Caco-2 (cell line): ENCODE measurements at regions not wholly inside any gene's neighbourhood (a gene's known extent, or its start where the extent isn't known, plus 50 kb on each side); places are given as distances from the start of the nearest gene placed in this dataset.

Source experiments
- BruUV-seq: library from RNA; stranded (reverse); fragments of 400-500 nt; replicated peaks from 2 replicates; lab custom pipeline; 2021; lab: Mats Ljungman, UMichigan
- CTCF ChIA-PET: fragments of 300-600 bp; sonication (Branson Sonifier 250); formaldehyde crosslinking; loops from one replicate; lab custom pipeline; 2022; ENCODE audit warnings: antibody characterized with exemption; lab: Charles Lee
- POLR2A ChIA-PET: fragments of 300-600 bp; sonication (Branson Sonifier 250); formaldehyde crosslinking; loops from one replicate; lab custom pipeline; 2022; ENCODE audit warnings: antibody characterized with exemption; lab: Charles Lee
- DNase-seq, 2 experiments: peaks; one replicate each; pipeline versions ENCODE4 v3.0.0 to v3.0.0-alpha.2; 2020 to 2022
- H3K27me3 ChIP-seq: replicated peaks from 2 replicates; pipeline ENCODE4 v1.6.0; 2011; ENCODE audit warnings: low read length; ENCODE audit not compliant: control insufficient read depth, insufficient read depth
- H3K36me3 ChIP-seq: 2 replicates; pipeline ENCODE4 v1.5.1; 2011; ENCODE audit warnings: low read length; ENCODE audit not compliant: control insufficient read depth, insufficient read depth
- H3K4me1 ChIP-seq: fragments of 250-450 bp; sonication (Bioruptor Pico); 2 replicates; pipeline ENCODE4 v1.5.1; 2020; ENCODE audit warnings: mild to moderate bottlenecking
- H3K4me3 ChIP-seq: 2 replicates; pipeline ENCODE4 v1.5.1; 2011; ENCODE audit warnings: low read depth, mild to moderate bottlenecking, control low read depth, low read length
- H3K9me3 ChIP-seq: fragments of 250-450 bp; sonication (Bioruptor Pico); 2 replicates; pipeline ENCODE4 v1.5.1; 2020; ENCODE audit warnings: mild to moderate bottlenecking, moderate library complexity
- H3K27ac Mint-ChIP-seq: one replicate; pipeline ENCODE4 v1.8.0; 2022; ENCODE audit warnings: mixed read lengths; ENCODE audit not compliant: unreplicated experiment
- H3K27me3 Mint-ChIP-seq: one replicate; pipeline ENCODE4 v1.8.0; 2022; ENCODE audit warnings: mixed read lengths; ENCODE audit not compliant: insufficient read depth, unreplicated experiment
- H3K36me3 Mint-ChIP-seq: one replicate; pipeline ENCODE4 v1.8.0; 2022; ENCODE audit warnings: mild to moderate bottlenecking, mixed read lengths; ENCODE audit not compliant: insufficient read depth, unreplicated experiment
- H3K4me1 Mint-ChIP-seq: one replicate; pipeline ENCODE4 v1.8.0; 2022; ENCODE audit warnings: low read depth, mixed read lengths; ENCODE audit not compliant: unreplicated experiment
- H3K4me3 Mint-ChIP-seq: one replicate; pipeline ENCODE4 v1.8.0; 2022; ENCODE audit warnings: mild to moderate bottlenecking, moderate library complexity, mixed read lengths; ENCODE audit not compliant: unreplicated experiment
- H3K9me3 Mint-ChIP-seq: one replicate; pipeline ENCODE4 v1.8.0; 2022; ENCODE audit warnings: mixed read lengths; ENCODE audit not compliant: unreplicated experiment
- CTCF ChIP-seq, 2 experiments: fragments of 200-600 bp in 1 of 2; IDR thresholded peaks; 1 replicate in 1 of 2; 2 replicates in 1 of 2; pipeline versions ENCODE4 v1.5.1 to v1.8.0; 2011 to 2022; ENCODE audit warnings: antibody characterized with exemption in 1 of 2, control low read depth in 1 of 2, inconsistent platforms in 1 of 2, low read depth in 1 of 2, low read length in 1 of 2, mild to moderate bottlenecking in 1 of 2, moderate library complexity in 1 of 2; ENCODE audit not compliant: insufficient read depth in 1 of 2, severe bottlenecking in 1 of 2, unreplicated experiment in 1 of 2
- intact Hi-C: fragments of 100-400 bp; cut with micrococcal nuclease; formaldehyde crosslinking; loops from one replicate; pipeline ENCODE4 v1.10.0; 2022; ENCODE audit not compliant: unreplicated experiment

GRCh38 chr18:78292618-78293380 lies 686.8 kb upstream of the SALL3 start:
- no peaks in the 10 kb centered on the region for H3K9me3 ChIP-seq
- H3K4me1 ChIP-seq: no peaks in the 10 kb centered on the region
- ChIA-PET CTCF (no interaction called here), POLR2A (no interaction called here)
- Mint-ChIP-seq H3K9me3 (no peaks in the 10 kb centered on the region), H3K27ac (no peak overlapping the region), H3K4me3 (no peak overlapping the region), H3K27me3 (peaks cover 5% of the 10 kb centered on the region), H3K4me1 (no peaks in the 10 kb centered on the region), H3K36me3 (no peaks in the 10 kb centered on the region)
- no peak overlapping the region for H3K4me3 ChIP-seq
- no peaks in the 10 kb centered on the region for H3K27me3 ChIP-seq
- intact Hi-C loops: no loop called here
- BruUV-seq: no TSS peak
- no peak for DNase-seq
- H3K36me3 ChIP-seq: no peaks in the 10 kb centered on the region
- TF ChIP-seq CTCF (IDR thresholded peaks at IDR 0.05; ENCODE audit: insufficient read depth in 1 of 2, low read depth in 1 of 2, low read length in 1 of 2, severe bottlenecking in 1 of 2, unreplicated experiment in 1 of 2): no peak

- H3K27me3 Mint-ChIP-seq: peaks cover 5% of the 10 kb centered on the region
These were observed 686.1 kb upstream of the SALL3 start for GRCh38 chr18:78293540-78293939.

DNA sequence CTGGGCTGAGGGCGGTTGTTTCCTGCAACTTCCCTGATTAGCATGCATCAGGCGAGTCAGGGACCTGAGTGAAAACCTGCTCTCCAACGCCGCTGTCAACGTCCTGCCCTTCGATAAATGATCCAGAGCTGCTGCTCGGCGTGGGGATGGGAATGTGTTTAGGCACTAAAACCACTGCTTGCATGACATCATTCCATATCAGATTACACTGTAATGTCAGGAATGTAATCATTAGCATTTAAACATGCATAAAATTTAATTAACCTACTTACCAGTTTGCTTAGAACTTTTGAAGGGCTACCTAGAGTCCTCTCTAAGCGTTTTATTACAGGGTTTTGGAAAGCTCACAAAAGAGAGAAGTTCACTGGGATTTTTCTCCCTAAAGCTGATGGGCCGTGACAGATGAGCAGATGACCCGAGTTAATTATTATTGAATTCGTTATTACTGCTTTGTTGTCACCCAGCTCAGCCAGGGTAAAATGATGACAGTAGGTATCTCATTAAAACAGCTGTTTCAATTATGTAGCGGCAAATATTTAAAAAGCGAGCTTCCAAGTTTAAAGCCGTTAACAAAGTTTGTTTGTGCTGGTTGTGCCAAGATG lies 685.6 kb upstream of the SALL3 start:
- no peaks in the 10 kb centered on the region for H3K36me3 Mint-ChIP-seq
- H3K9me3 Mint-ChIP-seq: no peaks in the 10 kb centered on the region
- Histone ChIP-seq H3K4me1 (no peaks in the 10 kb centered on the region), H3K27me3 (no peaks in the 10 kb centered on the region), H3K36me3 (no peaks in the 10 kb centered on the region), H3K4me3 (no peak overlapping the region), H3K9me3 (no peaks in the 10 kb centered on the region)
- H3K4me3 Mint-ChIP-seq: no peak overlapping the region
- ChIA-PET POLR2A (no interaction called here), CTCF (no interaction called here)
- no peak for TF ChIP-seq CTCF (IDR thresholded peaks at IDR 0.05; ENCODE audit: insufficient read depth in 1 of 2, low read depth in 1 of 2, low read length in 1 of 2, severe bottlenecking in 1 of 2, unreplicated experiment in 1 of 2)
- no peak for DNase-seq
- intact Hi-C loops: no loop called here
- H3K27me3 Mint-ChIP-seq: peaks cover 5% of the 10 kb centered on the region
- no TSS peak for BruUV-seq
- no peaks in the 10 kb centered on the region for H3K4me1 Mint-ChIP-seq
- no peak overlapping the region for H3K27ac Mint-ChIP-seq

More at GRCh38 chr18:78293540-78293939, 686.1 kb upstream of the SALL3 start:
- TF ChIP-seq CTCF (IDR thresholded peaks at IDR 0.05; ENCODE audit: insufficient read depth in 1 of 2, low read depth in 1 of 2, low read length in 1 of 2, severe bottlenecking in 1 of 2, unreplicated experiment in 1 of 2): no peak
- Histone ChIP-seq H3K4me3 (no peak overlapping the region), H3K9me3 (no peaks in the 10 kb centered on the region), H3K27me3 (no peaks in the 10 kb centered on the region), H3K36me3 (no peaks in the 10 kb centered on the region), H3K4me1 (no peaks in the 10 kb centered on the region)
- POLR2A ChIA-PET: no interaction called here
- Mint-ChIP-seq H3K9me3 (no peaks in the 10 kb centered on the region), H3K27ac (no peak overlapping the region), H3K36me3 (no peaks in the 10 kb centered on the region), H3K4me1 (no peaks in the 10 kb centered on the region), H3K4me3 (no peak overlapping the region)
- DNase-seq: no peak
- intact Hi-C loops: no loop called here
- CTCF ChIA-PET: no interaction called here
- BruUV-seq: no TSS peak
